ENCODE measurements at regions not wholly inside any gene's neighbourhood (a gene's known extent, or its start where the extent isn't known, plus 50 kb on each side); places are given as distances from the start of the nearest gene placed in this dataset.
"Not testable (repeated sequence)": the region's sequence is repeated elsewhere in the genome, so short reads cannot be mapped to it uniquely, and the experiment has no call there.

DNA sequence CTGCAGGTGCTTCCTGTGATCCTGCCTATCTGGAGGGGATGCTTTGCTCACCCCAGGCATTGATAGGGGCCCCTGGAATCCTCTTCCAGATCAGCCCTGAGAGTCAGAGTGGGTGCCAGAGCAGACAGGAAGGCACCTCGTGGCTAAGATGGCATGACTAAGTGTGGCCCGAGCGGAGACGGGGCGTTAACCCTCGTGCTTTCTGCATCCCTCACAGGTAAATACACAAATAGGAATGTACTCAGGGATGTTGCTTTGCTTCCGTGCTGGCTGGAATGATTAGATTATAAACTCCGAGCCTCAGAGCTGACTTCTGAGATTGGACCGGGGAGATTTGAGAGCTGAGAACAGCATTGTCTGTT is 312.7 kb upstream of the B3GAT1 start (continued):
- TF ChIP-seq ZFP62 (CRISPR knock-in tag; IDR thresholded peaks at IDR 0.05), result no peak
- no peak for TF ChIP-seq ESRRA (CRISPR knock-in tag; IDR thresholded peaks at IDR 0.05; ENCODE audit: low read depth)
- no peak for TF ChIP-seq STAT5B (CRISPR knock-in tag; IDR thresholded peaks at IDR 0.05)
- TF ChIP-seq NFKBIZ (CRISPR knock-in tag; IDR thresholded peaks at IDR 0.05), result no peak
- TF ChIP-seq ZNF720 (CRISPR knock-in tag; IDR thresholded peaks at IDR 0.05), result no peak
- TF ChIP-seq SATB2 (CRISPR knock-in tag; IDR thresholded peaks at IDR 0.05), result no peak
- TF ChIP-seq, protein P1, sequence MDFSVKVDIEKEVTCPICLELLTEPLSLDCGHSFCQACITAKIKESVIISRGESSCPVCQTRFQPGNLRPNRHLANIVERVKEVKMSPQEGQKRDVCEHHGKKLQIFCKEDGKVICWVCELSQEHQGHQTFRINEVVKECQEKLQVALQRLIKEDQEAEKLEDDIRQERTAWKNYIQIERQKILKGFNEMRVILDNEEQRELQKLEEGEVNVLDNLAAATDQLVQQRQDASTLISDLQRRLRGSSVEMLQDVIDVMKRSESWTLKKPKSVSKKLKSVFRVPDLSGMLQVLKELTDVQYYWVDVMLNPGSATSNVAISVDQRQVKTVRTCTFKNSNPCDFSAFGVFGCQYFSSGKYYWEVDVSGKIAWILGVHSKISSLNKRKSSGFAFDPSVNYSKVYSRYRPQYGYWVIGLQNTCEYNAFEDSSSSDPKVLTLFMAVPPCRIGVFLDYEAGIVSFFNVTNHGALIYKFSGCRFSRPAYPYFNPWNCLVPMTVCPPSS (IDR thresholded peaks at IDR 0.05), result no peak
- TF ChIP-seq HIVEP1 (CRISPR knock-in tag; IDR thresholded peaks at IDR 0.05), result no peak

DNA sequence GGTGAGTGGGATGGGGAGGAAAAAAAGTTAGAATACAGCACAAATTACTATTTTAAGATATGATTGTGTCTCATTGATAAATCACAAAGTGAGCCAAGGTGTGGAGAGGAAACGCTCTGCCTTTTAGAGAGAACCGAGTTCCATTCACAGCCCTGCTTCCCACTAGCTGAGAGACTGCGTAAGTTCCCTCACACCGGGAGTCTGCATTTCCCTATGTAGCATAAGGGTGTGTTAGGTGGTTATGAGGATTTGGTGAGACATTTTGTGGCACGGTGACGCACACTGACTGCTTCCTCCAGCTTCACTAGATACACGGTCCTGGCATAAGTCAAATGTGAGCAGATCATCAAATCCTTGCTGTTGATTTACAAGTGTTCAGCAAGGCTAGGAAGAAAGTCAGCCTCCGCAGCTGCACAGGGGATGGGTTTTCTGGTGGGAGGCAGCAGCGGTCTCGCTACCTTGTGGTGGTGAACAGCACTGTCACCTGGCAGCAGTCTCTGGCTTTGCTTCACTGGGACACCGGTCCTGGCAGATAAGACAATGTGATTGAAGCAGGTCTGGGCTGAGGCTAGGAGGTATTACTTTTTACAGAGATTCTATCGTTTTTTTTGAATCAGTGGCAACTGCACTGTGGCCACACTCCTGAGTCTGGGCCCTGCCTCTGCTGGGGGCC is 312.2 kb upstream of the B3GAT1 start:
- Histone ChIP-seq H3K4me1 (ENCODE audit: insufficient read depth, low read length) (no peaks in the 10 kb centered on the region), H3K9ac (ENCODE audit: insufficient read depth, low read depth, low read length) (no peak overlapping the region), H3K79me2 (ENCODE audit: insufficient read depth, low read length) (no peaks in the 10 kb centered on the region), H3K9me3 (ENCODE audit: low read length) (no peaks in the 10 kb centered on the region), H2AFZ (ENCODE audit: low read length) (no peak overlapping the region), H3K4me3 (replicated peaks in 1 of 3; ENCODE audit: insufficient read depth in 1 of 3, low read depth in 2 of 3, low read length in 3 of 3) (no peak overlapping the region), H3K27me3 (ENCODE audit: control insufficient read depth in 1 of 2, insufficient read depth in 2 of 2, low read length in 2 of 2) (peaks cover 3 to 17% of the 10 kb centered on the region in 2 experiments; a peak in 3 of 5 replicates), H3K36me3 (replicated peaks in 1 of 2; ENCODE audit: control insufficient read depth in 1 of 2, insufficient read depth in 2 of 2, low read length in 2 of 2) (no peaks in the 10 kb centered on the region), H3K4me2 (ENCODE audit: low read depth, low read length) (no peak overlapping the region), H3K27ac (ENCODE audit: extremely low read length, insufficient read depth, low read length) (no peak overlapping the region), H4K20me1 (ENCODE audit: insufficient read depth, low read length) (no peaks in the 10 kb centered on the region; the same call in 1 of the 2 replicates)
- no TSS peak for BruUV-seq (replicated peaks)
- WGBS (ENCODE audit: low lambda C conversion rate), result 43% methylated on average over 11 of the region's 12 CpGs
- ATAC-seq, result no peak
- no peak for FAIRE-seq
- DNase-seq (ENCODE audit: low spot score), result no peak
- intact Hi-C loops (cut with micrococcal nuclease; ENCODE audit: unreplicated experiment) (no loop called here), in situ Hi-C loops (cut with HindIII; ENCODE audit: extremely low pct_ligation_motif_present, low pct_unique_long_range_greater_than_20kb) (no loop called here)
- TF ChIP-seq MIER2 (CRISPR knock-in tag; IDR thresholded peaks at IDR 0.05), result no peak
- TF ChIP-seq ZNF766 (CRISPR knock-in tag; IDR thresholded peaks at IDR 0.05; ENCODE audit: borderline replicate concordance), result no peak
- no peak for TF ChIP-seq RFX3 (CRISPR knock-in tag; IDR thresholded peaks at IDR 0.05)
- TF ChIP-seq, protein P2, sequence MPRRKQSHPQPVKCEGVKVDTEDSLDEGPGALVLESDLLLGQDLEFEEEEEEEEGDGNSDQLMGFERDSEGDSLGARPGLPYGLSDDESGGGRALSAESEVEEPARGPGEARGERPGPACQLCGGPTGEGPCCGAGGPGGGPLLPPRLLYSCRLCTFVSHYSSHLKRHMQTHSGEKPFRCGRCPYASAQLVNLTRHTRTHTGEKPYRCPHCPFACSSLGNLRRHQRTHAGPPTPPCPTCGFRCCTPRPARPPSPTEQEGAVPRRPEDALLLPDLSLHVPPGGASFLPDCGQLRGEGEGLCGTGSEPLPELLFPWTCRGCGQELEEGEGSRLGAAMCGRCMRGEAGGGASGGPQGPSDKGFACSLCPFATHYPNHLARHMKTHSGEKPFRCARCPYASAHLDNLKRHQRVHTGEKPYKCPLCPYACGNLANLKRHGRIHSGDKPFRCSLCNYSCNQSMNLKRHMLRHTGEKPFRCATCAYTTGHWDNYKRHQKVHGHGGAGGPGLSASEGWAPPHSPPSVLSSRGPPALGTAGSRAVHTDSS (CRISPR knock-in tag; conservative IDR thresholded peaks at IDR 0.05), result no peak
- TF ChIP-seq GZF1 (CRISPR knock-in tag; IDR thresholded peaks at IDR 0.05), result no peak
- TF ChIP-seq, protein P3, sequence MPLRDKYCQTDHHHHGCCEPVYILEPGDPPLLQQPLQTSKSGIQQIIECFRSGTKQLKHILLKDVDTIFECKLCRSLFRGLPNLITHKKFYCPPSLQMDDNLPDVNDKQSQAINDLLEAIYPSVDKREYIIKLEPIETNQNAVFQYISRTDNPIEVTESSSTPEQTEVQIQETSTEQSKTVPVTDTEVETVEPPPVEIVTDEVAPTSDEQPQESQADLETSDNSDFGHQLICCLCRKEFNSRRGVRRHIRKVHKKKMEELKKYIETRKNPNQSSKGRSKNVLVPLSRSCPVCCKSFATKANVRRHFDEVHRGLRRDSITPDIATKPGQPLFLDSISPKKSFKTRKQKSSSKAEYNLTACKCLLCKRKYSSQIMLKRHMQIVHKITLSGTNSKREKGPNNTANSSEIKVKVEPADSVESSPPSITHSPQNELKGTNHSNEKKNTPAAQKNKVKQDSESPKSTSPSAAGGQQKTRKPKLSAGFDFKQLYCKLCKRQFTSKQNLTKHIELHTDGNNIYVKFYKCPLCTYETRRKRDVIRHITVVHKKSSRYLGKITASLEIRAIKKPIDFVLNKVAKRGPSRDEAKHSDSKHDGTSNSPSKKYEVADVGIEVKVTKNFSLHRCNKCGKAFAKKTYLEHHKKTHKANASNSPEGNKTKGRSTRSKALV (CRISPR knock-in tag; IDR thresholded peaks at IDR 0.05), result no peak
- TF ChIP-seq ARNTL (CRISPR knock-in tag; IDR thresholded peaks at IDR 0.05), result no peak
- ChIA-PET POLR2A (no interaction called here), CTCF (ENCODE audit: low intra/inter-chr PET ratio, low total read pairs) (no interaction called here)

DNA sequence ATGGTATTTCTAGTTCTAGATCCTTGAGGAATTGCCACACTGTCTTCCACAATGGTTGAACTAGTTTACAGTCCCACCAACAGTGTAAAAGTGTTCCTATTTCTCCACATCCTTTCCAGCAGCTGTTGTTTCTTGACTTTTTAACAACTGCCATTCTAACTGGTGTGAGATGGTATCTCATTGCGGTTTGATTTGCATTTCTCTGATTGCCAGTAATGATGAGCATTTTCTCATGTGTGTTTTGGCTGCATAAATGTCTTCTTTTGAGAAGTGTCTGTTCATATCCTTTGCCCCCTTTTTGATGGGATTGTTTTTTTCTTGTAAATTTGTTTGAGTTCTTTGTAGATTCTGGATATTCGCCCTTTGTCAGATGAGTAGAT is 308.6 kb upstream of the B3GAT1 start:
- ATAC-seq; H3K9ac ChIP-seq (ENCODE audit: insufficient read depth, low read depth, low read length); FAIRE-seq; BruUV-seq (replicated peaks); H3K4me2 ChIP-seq (ENCODE audit: low read depth, low read length); intact Hi-C loops (cut with micrococcal nuclease; ENCODE audit: unreplicated experiment); H3K9me3 ChIP-seq (ENCODE audit: low read length); H3K4me3 ChIP-seq (replicated peaks in 1 of 3; ENCODE audit: insufficient read depth in 1 of 3, low read depth in 2 of 3, low read length in 3 of 3); H3K79me2 ChIP-seq (ENCODE audit: insufficient read depth, low read length); POLR2A ChIA-PET; H2AFZ ChIP-seq (ENCODE audit: low read length); in situ Hi-C loops (cut with HindIII; ENCODE audit: extremely low pct_ligation_motif_present, low pct_unique_long_range_greater_than_20kb); H3K4me1 ChIP-seq (ENCODE audit: insufficient read depth, low read length); DNase-seq (ENCODE audit: low spot score); CTCF ChIA-PET (ENCODE audit: low intra/inter-chr PET ratio, low total read pairs); H3K27ac ChIP-seq (ENCODE audit: extremely low read length, insufficient read depth, low read length); H4K20me1 ChIP-seq (ENCODE audit: insufficient read depth, low read length); H3K36me3 ChIP-seq (replicated peaks in 1 of 2; ENCODE audit: control insufficient read depth in 1 of 2, insufficient read depth in 2 of 2, low read length in 2 of 2): not testable (repeated sequence)
- 76% methylated on average over 2 of the region's 2 CpGs for WGBS (ENCODE audit: low lambda C conversion rate)
- H3K27me3 ChIP-seq (ENCODE audit: control insufficient read depth in 1 of 2, insufficient read depth in 2 of 2, low read length in 2 of 2), result peaks cover 0 to 11% of the 10 kb centered on the region in 2 experiments; a peak in 2 of 5 replicates
